WTC11 (cell line): ENCODE measurements at regions not wholly inside any gene's neighbourhood (a gene's known extent, or its start where the extent isn't known, plus 50 kb on each side); places are given as distances from the start of the nearest gene placed in this dataset.

Experiments
- ATAC-seq: fragments of 200-7000 bp; cut with Tn5 transposase; 2 replicates; pipeline ENCODE4 v1.10.0; 2021; ENCODE audit warnings: mild to moderate bottlenecking, moderate library complexity
- CTCF ChIA-PET: fragments of 300-600 bp; sonication (Branson Sonifier 250); formaldehyde crosslinking; loops from one replicate; lab custom pipeline; 2021; ENCODE audit warnings: antibody characterized with exemption; lab: Charles Lee
- POLR2A ChIA-PET: fragments of 350-600 bp; sonication (Branson Sonifier 250); formaldehyde crosslinking; loops from one replicate; lab custom pipeline; 2021; ENCODE audit warnings: antibody characterized with exemption; lab: Charles Lee
- DNase-seq: peaks from one replicate; pipeline ENCODE4 v3.0.0; 2021; ENCODE audit warnings: low spot score
- H3K27ac Mint-ChIP-seq: 2 replicates; pipeline ENCODE4 v1.8.0; 2021; ENCODE audit warnings: mixed read lengths
- H3K27me3 Mint-ChIP-seq: 2 replicates; pipeline ENCODE4 v1.8.0; 2021; ENCODE audit warnings: low read depth, mild to moderate bottlenecking, moderate library complexity, mixed read lengths
- H3K36me3 Mint-ChIP-seq: 2 replicates; pipeline ENCODE4 v1.8.0; 2021; ENCODE audit warnings: mixed read lengths
- H3K4me1 Mint-ChIP-seq: 2 replicates; pipeline ENCODE4 v1.8.0; 2022; ENCODE audit warnings: mixed read lengths
- H3K4me3 Mint-ChIP-seq: 2 replicates; pipeline ENCODE4 v1.8.0; 2021; ENCODE audit warnings: mild to moderate bottlenecking, moderate library complexity, mixed read lengths
- H3K9me3 Mint-ChIP-seq: 2 replicates; pipeline ENCODE4 v1.8.0; 2021; ENCODE audit warnings: mixed read lengths
- AR ChIP-seq: fragments of 250-450 bp; sonication (Bioruptor Pico); IDR thresholded peaks from 2 replicates; pipeline ENCODE4 v1.9.0; 2021; ENCODE audit warnings: mild to moderate bottlenecking
- ARID4B ChIP-seq: sonication (generic); formaldehyde crosslinking; IDR thresholded peaks from 2 replicates; pipeline ENCODE4 v1.8.0; 2023; ENCODE audit warnings: missing genetic modification reagents, mild to moderate bottlenecking, borderline replicate concordance
- ATF3 ChIP-seq: sonication (generic); formaldehyde crosslinking; conservative IDR thresholded peaks from 2 replicates; pipeline ENCODE4 v1.8.1; 2022; ENCODE audit warnings: mild to moderate bottlenecking, missing genetic modification reagents
- CREB1 ChIP-seq: sonication (generic); formaldehyde crosslinking; IDR thresholded peaks from 2 replicates; pipeline ENCODE4 v1.8.0; 2023; ENCODE audit warnings: mild to moderate bottlenecking, missing genetic modification reagents
- E2F5 ChIP-seq: sonication (generic); formaldehyde crosslinking; IDR thresholded peaks from 2 replicates; pipeline ENCODE4 v1.8.1; 2022; ENCODE audit warnings: mild to moderate bottlenecking, moderate library complexity, missing genetic modification reagents
- FOXP4 ChIP-seq: sonication (generic); formaldehyde crosslinking; IDR thresholded peaks from 2 replicates; pipeline ENCODE4 v1.8.0; 2022; ENCODE audit warnings: mild to moderate bottlenecking, missing genetic modification reagents
- HMGXB4 ChIP-seq: sonication (generic); formaldehyde crosslinking; IDR thresholded peaks from 2 replicates; pipeline ENCODE4 v1.8.1; 2023; ENCODE audit warnings: mild to moderate bottlenecking, moderate library complexity, missing genetic modification reagents
- JUN ChIP-seq: sonication (generic); formaldehyde crosslinking; IDR thresholded peaks from 2 replicates; pipeline ENCODE4 v1.8.0; 2023; ENCODE audit warnings: mild to moderate bottlenecking, missing genetic modification reagents
- MYBL2 ChIP-seq: sonication (generic); formaldehyde crosslinking; IDR thresholded peaks from 2 replicates; pipeline ENCODE4 v1.8.1; 2023; ENCODE audit warnings: mild to moderate bottlenecking, moderate library complexity, missing genetic modification reagents
- OVOL2 ChIP-seq: fragments of 250-450 bp; sonication (Bioruptor Pico); IDR thresholded peaks from 2 replicates; pipeline ENCODE4 v1.9.0; 2021; ENCODE audit warnings: mild to moderate bottlenecking, borderline replicate concordance
- SP1 ChIP-seq: sonication (generic); formaldehyde crosslinking; conservative IDR thresholded peaks from 2 replicates; pipeline ENCODE4 v1.8.1; 2022; ENCODE audit warnings: missing genetic modification reagents
- USF2 ChIP-seq: sonication (generic); formaldehyde crosslinking; IDR thresholded peaks from 2 replicates; pipeline ENCODE4 v1.8.1; 2023; ENCODE audit warnings: mild to moderate bottlenecking, missing genetic modification reagents, moderate library complexity
- ZNF121 ChIP-seq: sonication (generic); formaldehyde crosslinking; IDR thresholded peaks from 2 replicates; pipeline ENCODE4 v1.8.0; 2023; ENCODE audit warnings: missing genetic modification reagents
- ZNF396 ChIP-seq: fragments of 250-450 bp; sonication (Bioruptor Pico); IDR thresholded peaks from 2 replicates; pipeline ENCODE4 v1.8.0; 2021; ENCODE audit warnings: mild to moderate bottlenecking, moderate library complexity, borderline replicate concordance
- ZNF423 ChIP-seq: fragments of 250-450 bp; sonication (Bioruptor Pico); IDR thresholded peaks from 2 replicates; pipeline ENCODE4 v2.1.2; 2022; ENCODE audit warnings: mild to moderate bottlenecking, moderate library complexity

- POLR2A ChIA-PET, result no interaction called here
- no peaks in the 10 kb centered on the region for H3K27me3 Mint-ChIP-seq
- TF ChIP-seq CREB1 (CRISPR knock-in tag) (no peak), FOXP4 (no peak), JUN (no peak), ZNF396 (no peak), OVOL2 (CRISPR knock-in tag) (no peak), USF2 (CRISPR knock-in tag) (no peak), AR (CRISPR knock-in tag) (no peak), ZNF423 (no peak), ARID4B (CRISPR knock-in tag) (no peak), ATF3 (CRISPR knock-in tag) (no peak), MYBL2 (CRISPR knock-in tag) (no peak), SP1 (no peak), E2F5 (CRISPR knock-in tag) (no peak), ZNF121 (CRISPR knock-in tag) (no peak), HMGXB4 (CRISPR knock-in tag) (no peak)
- CTCF ChIA-PET, result interaction anchor here (0.7 kb wide), 1 partner anchor 20 kb away, joined by 3 read pairs; no protein-coding TSS in a partner anchor
- H3K4me1 Mint-ChIP-seq, result no peaks in the 10 kb centered on the region
- peaks cover 26% of the 10 kb centered on the region for H3K9me3 Mint-ChIP-seq
- H3K4me3 Mint-ChIP-seq, result no peak overlapping the region
- H3K36me3 Mint-ChIP-seq, result no peaks in the 10 kb centered on the region
- H3K27ac Mint-ChIP-seq, result no peak overlapping the region
- DNase-seq (no peak), ATAC-seq (no peak)
Observed at GRCh38 chr21:14757533-14758327, 211.6 kb upstream of the SAMSN1 start.
